Fibroblast of mammary gland (primary cell): ENCODE measurements at regions not wholly inside any gene's neighbourhood (a gene's known extent, or its start where the extent isn't known, plus 50 kb on each side); places are given as distances from the start of the nearest gene placed in this dataset.

Experiments
- DNase-seq: peaks from one replicate; pipeline ENCODE4 v3.0.0-alpha.2; 2010; ENCODE audit warnings: low read depth
- H3K4me3 ChIP-seq: 2 replicates; pipeline ENCODE4 v1.5.1; 2011; ENCODE audit warnings: low read depth, mild to moderate bottlenecking, low read length, moderate library complexity; ENCODE audit not compliant: control insufficient read depth
- CTCF ChIP-seq: conservative IDR thresholded peaks from 2 replicates; pipeline ENCODE4 v1.5.1; 2011; ENCODE audit warnings: low read depth, low read length, inconsistent platforms; ENCODE audit not compliant: control insufficient read depth, insufficient read depth

- TF ChIP-seq CTCF = no peak
- no peak for DNase-seq
- H3K4me3 ChIP-seq = no peak overlapping the region
These were observed 120.2 kb downstream of the EMP1 start for GRCh38 chr12:13316587-13317246.

GRCh38 chr12:13313886-13314285 is 117.4 kb downstream of the EMP1 start:
- H3K4me3 ChIP-seq = no peak overlapping the region
- DNase-seq = no peak
- TF ChIP-seq CTCF = no peak

- H3K4me3 ChIP-seq = no peak overlapping the region
- no peak for TF ChIP-seq CTCF
- DNase-seq = peak; percentile 10
These were observed 115.0 kb downstream of the EMP1 start for GRCh38 chr12:13311551-13311950.

- no peak for TF ChIP-seq CTCF
- peak; percentile 50 for DNase-seq
- no peak overlapping the region for H3K4me3 ChIP-seq
These were observed 110.8 kb downstream of the EMP1 start for GRCh38 chr12:13307143-13307816.

GRCh38 chr12:13304924-13305323 is 108.4 kb downstream of the EMP1 start:
- TF ChIP-seq CTCF = no peak
- DNase-seq = peak; percentile 38
- no peak overlapping the region for H3K4me3 ChIP-seq

- no peak overlapping the region for H3K4me3 ChIP-seq
- no peak for DNase-seq
- no peak for TF ChIP-seq CTCF
These were observed 102.9 kb downstream of the EMP1 start for GRCh38 chr12:13299457-13299856.
